Heart right ventricle (tissue), 16 donors: ENCODE measurements at regions not wholly inside any gene's neighbourhood (a gene's known extent, or its start where the extent isn't known, plus 50 kb on each side); places are given as distances from the start of the nearest gene placed in this dataset.

Source experiments
- ATAC-seq, 8 donors: fragments of 200-7000 bp; cut with Tn5 transposase; one replicate each; pipeline ENCODE4 v1.9.1; 2020; ENCODE audit warnings: mild to moderate bottlenecking in 8 of 8, moderate library complexity in 8 of 8, moderate number of reproducible peaks in 1 of 8
- DNase-seq, 2 donors: peaks; one replicate each; pipeline ENCODE4 v3.0.0-alpha.2; 2020
- H3K27ac ChIP-seq, 10 donors: fragments of 200-600 bp; sonication (generic) in 2 of 10; one replicate each; pipeline versions ENCODE4 v1.5.0 to v1.8.0; 2020 to 2022; ENCODE audit warnings: mild to moderate bottlenecking in 3 of 10
- H3K27me3 ChIP-seq, 7 donors: fragments of 200-600 bp; one replicate each; pipeline ENCODE4 v1.8.0; 2021 to 2022; ENCODE audit warnings: mild to moderate bottlenecking in 2 of 7
- H3K36me3 ChIP-seq, 9 donors: fragments of 200-600 bp; sonication (generic) in 1 of 9; one replicate each; pipeline versions ENCODE4 v1.5.0 to v1.8.0; 2020 to 2022; ENCODE audit warnings: mild to moderate bottlenecking in 2 of 9
- H3K4me1 ChIP-seq, 9 donors: fragments of 200-600 bp; sonication (generic) in 1 of 9; one replicate each; pipeline versions ENCODE4 v1.5.0 to v1.8.0; 2020 to 2022; ENCODE audit warnings: mild to moderate bottlenecking in 4 of 9
- H3K4me3 ChIP-seq, 10 donors: fragments of 200-600 bp; sonication (generic) in 2 of 10; one replicate each; pipeline versions ENCODE4 v1.5.0 to v1.8.0; 2020 to 2022; ENCODE audit warnings: mild to moderate bottlenecking in 7 of 10, moderate library complexity in 2 of 10
- H3K9me3 ChIP-seq, 11 donors: fragments of 200-600 bp in 10 of 11; sonication (generic) in 2 of 11; one replicate each; pipeline versions ENCODE4 v1.5.0 to v1.8.0; 2013 to 2022; ENCODE audit warnings: mild to moderate bottlenecking in 2 of 11, control low read depth in 1 of 11, moderate library complexity in 1 of 11
- CTCF ChIP-seq, 9 donors: fragments of 200-600 bp; sonication (generic) in 2 of 9; IDR thresholded peaks; one replicate each; pipeline versions ENCODE4 v1.5.0 to v1.8.0; 2021 to 2022; ENCODE audit warnings: antibody characterized with exemption in 9 of 9, mild to moderate bottlenecking in 5 of 9, moderate library complexity in 1 of 9
- WGBS, 2 donors: extraction: QIAGEN DNeasy Blood & Tissue Kit; methylation state at CpG; one replicate each; pipeline ENCODE4 v1.1.7; 2013; ENCODE audit warnings: inconsistent platforms in 1 of 2; 5-methylcytosine and 5-hydroxymethylcytosine counted together
- intact Hi-C, 10 donors: fragments of 100-400 bp; cut with DNase I; formaldehyde crosslinking; loops; one replicate each; pipeline versions ENCODE4 v1.11.1 to v1.14.2; 2022
- donor health status: Arrhythmogenic right ventricular cardiomyopathy.
- donor health status: ischemic (EF 13 %, LVEDD 7.1; RV severe dilation, severe dysfunction).
- donor health status: healthy with polysubstance abuse.
- donor health status: DM: no; HTN: yes; CAD: no.
- donor health status: DM: no; HTN: no; CAD: no.
- donor health status: ischemic (EF 25% LVEDD 6.9; RV normal size, moderate dysfunction).
- donor health status: ischemic (EF 25% LVEDD 5.7; RV mildly dilated, moderate dysfunction).
- donor health status: healthy.
- donor health status: DM: yes; HTN: yes; CAD: no.
- donor health status: Ischemic cardiomyopathy.
- donor health status: ischemic (EF 35%, LVEDD 5.7; RV mildly dilated, moderate dysfunction).
- donor health status: nonischemic (EF 11% LVEDD 7.7; RV severe dilation, severe dysfunction).
- donor health status: DM: yes; HTN: yes; CAD: no.
- donor health status: PGD.
- donor health status: ischemic (EF 29% LVEDD 5.4; RV normal size, mild dysfunction).
- donor health status: nonischemic (EF 23%, LVEDD 6.1; RV moderate dilation, normal function).

- Histone ChIP-seq H3K27me3 (no peaks in the 10 kb centered on the region), H3K4me1 (no peaks in the 10 kb centered on the region), H3K9me3 (peaks cover 0 to 63% (median 9%) of the 10 kb centered on the region in 11 donors), H3K4me3 (no peak overlapping the region), H3K36me3 (no peaks in the 10 kb centered on the region), H3K27ac (no peak overlapping the region)
- intact Hi-C loops, result no loop called here
- no peak for TF ChIP-seq CTCF (IDR thresholded peaks at IDR 0.05)
- 96 to 97% methylated on average over 16 of the region's 16 CpGs for WGBS, 2 donors
- ATAC-seq (no peak), DNase-seq (no peak)
Measured at GRCh38 chr3:26347150-26347549, 275.4 kb upstream of the LRRC3B start.

- Histone ChIP-seq H3K36me3 (no peaks in the 10 kb centered on the region), H3K4me1 (peaks cover 0 to 10% (median 0%) of the 10 kb centered on the region in 9 donors), H3K27ac (no peak overlapping the region), H3K9me3 (peaks cover 0 to 55% (median 9%) of the 10 kb centered on the region in 11 donors), H3K27me3 (no peaks in the 10 kb centered on the region), H3K4me3 (no peak overlapping the region)
- intact Hi-C loops, result no loop called here
- ATAC-seq (no peak), DNase-seq (no peak)
- WGBS, 2 donors, result 78 to 80% methylated on average over 2 of the region's 2 CpGs
- no peak for TF ChIP-seq CTCF (IDR thresholded peaks at IDR 0.05)
Measured at GRCh38 chr3:26350853-26351252, 271.7 kb upstream of the LRRC3B start.

GRCh38 chr3:26353097-26353496, 269.5 kb upstream of the LRRC3B start:
- Histone ChIP-seq H3K4me3 (no peak overlapping the region), H3K36me3 (no peaks in the 10 kb centered on the region), H3K27ac (no peak overlapping the region), H3K4me1 (peaks cover 0 to 10% (median 0%) of the 10 kb centered on the region in 9 donors), H3K9me3 (peaks cover 0 to 40% (median 9%) of the 10 kb centered on the region in 11 donors), H3K27me3 (no peaks in the 10 kb centered on the region)
- no peak for TF ChIP-seq CTCF (IDR thresholded peaks at IDR 0.05)
- ATAC-seq (no peak), DNase-seq (no peak)
- intact Hi-C loops, result no loop called here

- TF ChIP-seq CTCF (IDR thresholded peaks at IDR 0.05), result no peak
- ATAC-seq, result no peak
- no peaks in the 10 kb centered on the region for H3K9me3 ChIP-seq
- DNase-seq, result no peak
- H3K4me1 ChIP-seq, result peaks cover 0 to 2% (median 0%) of the 10 kb centered on the region in 9 donors
- H3K27me3 ChIP-seq, result no peaks in the 10 kb centered on the region
- intact Hi-C loops, result no loop called here
- no peaks in the 10 kb centered on the region for H3K36me3 ChIP-seq
- no peak overlapping the region for H3K27ac ChIP-seq
- no peak overlapping the region for H3K4me3 ChIP-seq
Measured at GRCh38 chr3:26358405-26358804, 264.2 kb upstream of the LRRC3B start.

- H3K4me1 ChIP-seq, result no peaks in the 10 kb centered on the region
- H3K4me3 ChIP-seq, result no peak overlapping the region
- H3K9me3 ChIP-seq, result no peaks in the 10 kb centered on the region
- DNase-seq, result no peak
- 93 to 96% methylated on average over 2 of the region's 2 CpGs for WGBS, 2 donors
- intact Hi-C loops, result loop anchor here in 1 of 10 donors (10.0 kb wide), 1 partner anchor 221 kb away; no protein-coding TSS in a partner anchor
- H3K27ac ChIP-seq, result no peak overlapping the region
- H3K27me3 ChIP-seq, result no peaks in the 10 kb centered on the region
- H3K36me3 ChIP-seq, result no peaks in the 10 kb centered on the region
- ATAC-seq, result no peak
- TF ChIP-seq CTCF (IDR thresholded peaks at IDR 0.05), result no peak
Measured at GRCh38 chr3:26365706-26366105, 256.9 kb upstream of the LRRC3B start.
